ENCODE measurements at regions not wholly inside any gene's neighbourhood (a gene's known extent, or its start where the extent isn't known, plus 50 kb on each side); places are given as distances from the start of the nearest gene placed in this dataset.
"Not testable (repeated sequence)": the region's sequence is repeated elsewhere in the genome, so short reads cannot be mapped to it uniquely, and the experiment has no call there.

DNA sequence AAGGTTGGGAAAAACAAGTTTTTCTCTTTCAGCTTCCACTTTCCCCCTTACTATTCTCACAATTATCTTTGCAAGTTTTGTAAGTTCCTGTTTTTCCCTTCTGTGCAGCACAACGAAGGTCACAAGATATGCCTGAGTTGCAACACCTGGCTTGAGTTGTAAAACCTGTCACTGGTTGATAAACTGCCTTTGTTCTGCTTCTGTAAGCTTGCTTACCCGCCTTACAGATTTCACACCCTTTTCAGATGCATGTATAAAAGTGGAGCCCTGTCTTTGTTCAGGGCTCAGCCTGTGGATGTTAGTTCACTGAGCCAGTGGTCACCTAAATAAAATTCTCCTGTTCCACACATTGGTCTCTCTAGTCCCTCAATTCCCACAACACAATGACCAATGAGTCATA, 318.9 kb downstream of the UBE2NL start:
- TF ChIP-seq, protein P1, sequence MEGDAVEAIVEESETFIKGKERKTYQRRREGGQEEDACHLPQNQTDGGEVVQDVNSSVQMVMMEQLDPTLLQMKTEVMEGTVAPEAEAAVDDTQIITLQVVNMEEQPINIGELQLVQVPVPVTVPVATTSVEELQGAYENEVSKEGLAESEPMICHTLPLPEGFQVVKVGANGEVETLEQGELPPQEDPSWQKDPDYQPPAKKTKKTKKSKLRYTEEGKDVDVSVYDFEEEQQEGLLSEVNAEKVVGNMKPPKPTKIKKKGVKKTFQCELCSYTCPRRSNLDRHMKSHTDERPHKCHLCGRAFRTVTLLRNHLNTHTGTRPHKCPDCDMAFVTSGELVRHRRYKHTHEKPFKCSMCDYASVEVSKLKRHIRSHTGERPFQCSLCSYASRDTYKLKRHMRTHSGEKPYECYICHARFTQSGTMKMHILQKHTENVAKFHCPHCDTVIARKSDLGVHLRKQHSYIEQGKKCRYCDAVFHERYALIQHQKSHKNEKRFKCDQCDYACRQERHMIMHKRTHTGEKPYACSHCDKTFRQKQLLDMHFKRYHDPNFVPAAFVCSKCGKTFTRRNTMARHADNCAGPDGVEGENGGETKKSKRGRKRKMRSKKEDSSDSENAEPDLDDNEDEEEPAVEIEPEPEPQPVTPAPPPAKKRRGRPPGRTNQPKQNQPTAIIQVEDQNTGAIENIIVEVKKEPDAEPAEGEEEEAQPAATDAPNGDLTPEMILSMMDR (IDR thresholded peaks at IDR 0.05; ENCODE audit: insufficient read depth, low read length), result not testable (repeated sequence)
- TF ChIP-seq POLR2AphosphoS5 (IDR thresholded peaks at IDR 0.05; ENCODE audit: low read depth); GABPA (IDR thresholded peaks at IDR 0.05; ENCODE audit: low read depth); SPI1 (IDR thresholded peaks at IDR 0.05; ENCODE audit: borderline replicate concordance, low read depth): not testable (repeated sequence)
- TF ChIP-seq, protein P2, sequence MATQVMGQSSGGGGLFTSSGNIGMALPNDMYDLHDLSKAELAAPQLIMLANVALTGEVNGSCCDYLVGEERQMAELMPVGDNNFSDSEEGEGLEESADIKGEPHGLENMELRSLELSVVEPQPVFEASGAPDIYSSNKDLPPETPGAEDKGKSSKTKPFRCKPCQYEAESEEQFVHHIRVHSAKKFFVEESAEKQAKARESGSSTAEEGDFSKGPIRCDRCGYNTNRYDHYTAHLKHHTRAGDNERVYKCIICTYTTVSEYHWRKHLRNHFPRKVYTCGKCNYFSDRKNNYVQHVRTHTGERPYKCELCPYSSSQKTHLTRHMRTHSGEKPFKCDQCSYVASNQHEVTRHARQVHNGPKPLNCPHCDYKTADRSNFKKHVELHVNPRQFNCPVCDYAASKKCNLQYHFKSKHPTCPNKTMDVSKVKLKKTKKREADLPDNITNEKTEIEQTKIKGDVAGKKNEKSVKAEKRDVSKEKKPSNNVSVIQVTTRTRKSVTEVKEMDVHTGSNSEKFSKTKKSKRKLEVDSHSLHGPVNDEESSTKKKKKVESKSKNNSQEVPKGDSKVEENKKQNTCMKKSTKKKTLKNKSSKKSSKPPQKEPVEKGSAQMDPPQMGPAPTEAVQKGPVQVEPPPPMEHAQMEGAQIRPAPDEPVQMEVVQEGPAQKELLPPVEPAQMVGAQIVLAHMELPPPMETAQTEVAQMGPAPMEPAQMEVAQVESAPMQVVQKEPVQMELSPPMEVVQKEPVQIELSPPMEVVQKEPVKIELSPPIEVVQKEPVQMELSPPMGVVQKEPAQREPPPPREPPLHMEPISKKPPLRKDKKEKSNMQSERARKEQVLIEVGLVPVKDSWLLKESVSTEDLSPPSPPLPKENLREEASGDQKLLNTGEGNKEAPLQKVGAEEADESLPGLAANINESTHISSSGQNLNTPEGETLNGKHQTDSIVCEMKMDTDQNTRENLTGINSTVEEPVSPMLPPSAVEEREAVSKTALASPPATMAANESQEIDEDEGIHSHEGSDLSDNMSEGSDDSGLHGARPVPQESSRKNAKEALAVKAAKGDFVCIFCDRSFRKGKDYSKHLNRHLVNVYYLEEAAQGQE (IDR thresholded peaks at IDR 0.05; ENCODE audit: insufficient replicate concordance, low read depth), result not testable (repeated sequence)

All from HL-60 (cell line).